PC-9 (cell line): ENCODE measurements at regions not wholly inside any gene's neighbourhood (a gene's known extent, or its start where the extent isn't known, plus 50 kb on each side); places are given as distances from the start of the nearest gene placed in this dataset.

Experiments
- BruUV-seq: library from RNA; stranded (reverse); fragments of 400-500 nt; replicated peaks from 2 replicates; lab custom pipeline; 2021; lab: Mats Ljungman, UMichigan
- CTCF ChIA-PET: fragments of 300-600 bp; sonication (Branson Sonifier 250); formaldehyde crosslinking; loops from one replicate; lab custom pipeline; 2022; ENCODE audit warnings: antibody characterized with exemption; lab: Charles Lee
- POLR2A ChIA-PET: fragments of 300-600 bp; sonication (Branson Sonifier 250); formaldehyde crosslinking; loops from one replicate; lab custom pipeline; 2022; ENCODE audit warnings: antibody characterized with exemption; ENCODE audit not compliant: unreplicated experiment; lab: Charles Lee
- DNase-seq, 2 experiments: peaks; one replicate each; pipeline versions ENCODE4 v3.0.0 to v3.0.0-alpha.2; 2015 to 2022; ENCODE audit warnings: mixed read lengths in 1 of 2
- H2AFZ ChIP-seq: fragments of 200-600 bp; sonication (generic); 2 replicates; pipeline ENCODE4 v1.8.1; 2017; ENCODE audit warnings: antibody characterized with exemption
- H3F3A ChIP-seq: fragments of 200-600 bp; sonication (generic); 2 replicates; pipeline ENCODE4 v1.8.1; 2017; ENCODE audit warnings: antibody characterized with exemption, mild to moderate bottlenecking, low read depth; ENCODE audit not compliant: insufficient read depth
- H3K27ac ChIP-seq: fragments of 200-600 bp; sonication (generic); 2 replicates; pipeline ENCODE4 v1.6.1; 2016; ENCODE audit warnings: mixed run types
- H3K27me3 ChIP-seq: fragments of 200-600 bp; sonication (generic); 2 replicates; pipeline ENCODE4 v1.6.1; 2016; ENCODE audit warnings: low read depth, mixed run types; ENCODE audit not compliant: insufficient read depth
- H3K36me3 ChIP-seq: fragments of 200-600 bp; sonication (generic); 2 replicates; pipeline ENCODE4 v1.6.1; 2016; ENCODE audit warnings: low read depth, mixed run types
- H3K4me1 ChIP-seq: fragments of 200-600 bp; sonication (generic); replicated peaks from 2 replicates; pipeline ENCODE4 v1.6.1; 2016; ENCODE audit warnings: mixed run types; ENCODE audit not compliant: insufficient read depth
- H3K4me2 ChIP-seq: fragments of 200-600 bp; sonication (generic); 2 replicates; pipeline ENCODE4 v1.6.1; 2017; ENCODE audit warnings: mixed run types
- H3K4me3 ChIP-seq: fragments of 200-600 bp; sonication (generic); 2 replicates; pipeline ENCODE4 v1.6.1; 2016; ENCODE audit warnings: mixed run types
- H3K79me2 ChIP-seq: fragments of 200-600 bp; sonication (generic); 2 replicates; pipeline ENCODE4 v1.6.1; 2017; ENCODE audit warnings: low read depth, mixed run types
- H3K9me2 ChIP-seq: fragments of 200-600 bp; sonication (generic); 2 replicates; pipeline ENCODE4 v1.8.1; 2017; ENCODE audit warnings: mild to moderate bottlenecking; ENCODE audit not compliant: insufficient read depth
- H3K9me3 ChIP-seq: fragments of 200-600 bp; sonication (generic); 2 replicates; pipeline ENCODE4 v1.8.1; 2016; ENCODE audit warnings: low read depth; ENCODE audit not compliant: insufficient read depth
- H4K20me1 ChIP-seq: fragments of 200-600 bp; sonication (generic); 2 replicates; pipeline ENCODE4 v1.8.1; 2017; ENCODE audit not compliant: insufficient read depth
- EZH2 ChIP-seq: fragments of 200-600 bp; sonication (generic); IDR thresholded peaks from 2 replicates; pipeline ENCODE4 v1.8.0; 2017; ENCODE audit warnings: antibody characterized with exemption, low read depth
- intact Hi-C: fragments of 100-400 bp; cut with micrococcal nuclease; formaldehyde crosslinking; loops from one replicate; pipeline ENCODE4 v1.10.0; 2022; ENCODE audit not compliant: unreplicated experiment
- TF ChIP-seq, protein P1 (sequence below): fragments of 200-600 bp; sonication (generic); conservative IDR thresholded peaks from 2 replicates; pipeline ENCODE4 v1.6.1; 2017; ENCODE audit warnings: mixed run types, antibody characterized with exemption, mild to moderate bottlenecking, moderate library complexity

DNA sequence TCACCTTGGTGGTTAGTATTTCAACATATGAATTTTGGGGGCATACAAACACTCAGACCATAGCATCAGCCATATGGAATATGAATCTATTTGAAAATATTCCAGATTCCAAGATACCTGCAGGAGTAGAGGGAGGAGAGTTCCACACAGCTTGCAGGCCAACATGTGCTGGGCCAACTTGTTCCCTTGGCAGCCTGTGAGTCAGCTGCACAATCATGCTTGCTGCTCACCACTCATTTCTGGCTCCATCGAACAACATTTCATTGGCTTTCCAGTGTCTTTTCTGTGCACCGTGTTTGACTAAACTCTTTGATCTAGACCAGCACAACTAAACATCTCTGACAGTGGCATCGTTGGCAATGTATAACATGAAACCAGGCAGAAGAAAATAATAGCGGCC lies 282.5 kb upstream of the RASGEF1B start:
- DNase-seq = no peak
- no peak for TF ChIP-seq EZH2
- TF ChIP-seq, protein P1, sequence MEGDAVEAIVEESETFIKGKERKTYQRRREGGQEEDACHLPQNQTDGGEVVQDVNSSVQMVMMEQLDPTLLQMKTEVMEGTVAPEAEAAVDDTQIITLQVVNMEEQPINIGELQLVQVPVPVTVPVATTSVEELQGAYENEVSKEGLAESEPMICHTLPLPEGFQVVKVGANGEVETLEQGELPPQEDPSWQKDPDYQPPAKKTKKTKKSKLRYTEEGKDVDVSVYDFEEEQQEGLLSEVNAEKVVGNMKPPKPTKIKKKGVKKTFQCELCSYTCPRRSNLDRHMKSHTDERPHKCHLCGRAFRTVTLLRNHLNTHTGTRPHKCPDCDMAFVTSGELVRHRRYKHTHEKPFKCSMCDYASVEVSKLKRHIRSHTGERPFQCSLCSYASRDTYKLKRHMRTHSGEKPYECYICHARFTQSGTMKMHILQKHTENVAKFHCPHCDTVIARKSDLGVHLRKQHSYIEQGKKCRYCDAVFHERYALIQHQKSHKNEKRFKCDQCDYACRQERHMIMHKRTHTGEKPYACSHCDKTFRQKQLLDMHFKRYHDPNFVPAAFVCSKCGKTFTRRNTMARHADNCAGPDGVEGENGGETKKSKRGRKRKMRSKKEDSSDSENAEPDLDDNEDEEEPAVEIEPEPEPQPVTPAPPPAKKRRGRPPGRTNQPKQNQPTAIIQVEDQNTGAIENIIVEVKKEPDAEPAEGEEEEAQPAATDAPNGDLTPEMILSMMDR = no peak
- POLR2A ChIA-PET = no interaction called here

DNA sequence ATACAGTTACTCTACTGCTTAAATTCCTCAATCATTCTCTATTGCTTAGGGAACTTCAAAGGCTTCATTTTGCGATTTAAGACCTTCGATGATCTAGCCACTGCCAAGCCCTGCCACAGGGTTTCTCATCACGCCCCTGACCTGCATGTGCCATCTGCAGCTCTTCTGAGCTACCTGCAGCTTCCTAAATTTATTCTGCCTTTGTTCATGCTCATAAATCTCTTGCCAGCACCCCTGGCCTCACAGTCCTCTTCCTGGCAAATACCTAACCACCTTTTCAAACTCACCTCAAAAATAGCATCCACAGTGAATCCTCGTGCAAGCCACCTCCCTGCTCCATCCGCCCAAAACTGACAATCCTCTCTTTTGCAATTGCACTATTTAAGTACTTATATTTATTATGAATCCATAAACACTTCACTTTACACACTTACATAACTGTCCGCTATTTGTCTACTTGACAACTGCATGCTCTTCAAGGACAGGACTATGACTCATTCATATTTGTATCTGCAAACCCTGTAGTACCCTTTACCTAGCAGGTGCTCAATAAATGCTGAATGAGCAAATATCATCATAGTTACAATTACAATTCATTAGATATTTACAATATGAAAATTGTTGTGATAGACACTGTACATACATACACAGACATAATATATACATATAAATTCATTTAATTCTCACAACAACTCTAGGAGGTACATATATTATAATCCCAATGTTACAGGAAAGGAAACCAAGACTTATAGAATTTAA lies 280.0 kb upstream of the RASGEF1B start:
- Histone ChIP-seq H3K4me1 (no peaks in the 10 kb centered on the region), H3K9me3 (no peaks in the 10 kb centered on the region), H3K36me3 (no peaks in the 10 kb centered on the region), H3K27me3 (no peaks in the 10 kb centered on the region), H3F3A (no peaks in the 10 kb centered on the region), H3K27ac (no peak overlapping the region), H3K9me2 (no peaks in the 10 kb centered on the region), H3K4me2 (no peak overlapping the region), H4K20me1 (no peaks in the 10 kb centered on the region), H3K4me3 (no peak overlapping the region), H3K79me2 (no peaks in the 10 kb centered on the region), H2AFZ (no peak overlapping the region)
- intact Hi-C loops = no loop called here
- no TSS peak for BruUV-seq
- POLR2A ChIA-PET = no interaction called here
- no peak for DNase-seq
- CTCF ChIA-PET = no interaction called here
- no peak for TF ChIP-seq EZH2
- TF ChIP-seq, protein P1 = no peak

More for the DNA sequence above, 282.5 kb upstream of the RASGEF1B start:
- no TSS peak for BruUV-seq
- no peak overlapping the region for H3K4me3 ChIP-seq
- H2AFZ ChIP-seq = no peak overlapping the region
- H3K36me3 ChIP-seq = no peaks in the 10 kb centered on the region
- no peaks in the 10 kb centered on the region for H3K9me3 ChIP-seq
- no peaks in the 10 kb centered on the region for H4K20me1 ChIP-seq
- H3F3A ChIP-seq = no peaks in the 10 kb centered on the region
- intact Hi-C loops = no loop called here
- no peaks in the 10 kb centered on the region for H3K27me3 ChIP-seq
- no peaks in the 10 kb centered on the region for H3K79me2 ChIP-seq
- H3K9me2 ChIP-seq = no peaks in the 10 kb centered on the region
- H3K4me2 ChIP-seq = no peak overlapping the region
- H3K4me1 ChIP-seq = no peaks in the 10 kb centered on the region
- no peak overlapping the region for H3K27ac ChIP-seq
- CTCF ChIA-PET = no interaction called here

DNA sequence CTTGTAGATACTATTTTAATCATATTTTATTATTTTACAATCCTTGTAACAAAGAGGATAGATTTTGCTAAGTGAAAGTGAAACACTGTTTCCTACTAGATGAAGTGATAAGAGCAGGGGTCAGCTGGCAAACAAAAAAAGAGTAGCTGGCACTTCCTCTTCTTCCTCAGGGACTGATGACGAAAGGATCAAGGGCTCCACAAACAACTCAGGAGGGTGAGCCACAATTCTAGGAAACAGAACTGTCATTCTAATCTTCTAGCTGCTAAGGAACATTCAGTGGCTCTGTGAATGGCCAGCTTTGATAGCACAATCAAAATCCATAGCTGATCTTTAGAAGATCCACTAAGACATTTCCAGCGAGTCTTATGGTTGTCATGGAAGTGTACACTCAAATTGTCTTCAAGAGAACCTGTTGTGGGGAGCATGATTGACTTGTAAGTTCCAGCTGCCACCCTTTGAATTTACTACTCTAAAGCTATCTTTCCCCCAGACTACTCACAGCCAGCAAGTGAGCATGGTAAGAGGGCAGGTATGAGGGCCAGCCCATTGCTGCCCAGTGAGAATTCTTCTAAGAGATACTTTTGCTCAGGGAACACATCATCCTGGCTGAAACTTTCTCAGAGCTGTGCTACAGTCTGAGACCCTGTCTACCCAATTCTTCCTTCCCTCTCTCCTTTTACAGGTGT lies 275.7 kb upstream of the RASGEF1B start:
- no peaks in the 10 kb centered on the region for H3K79me2 ChIP-seq
- no TSS peak for BruUV-seq
- POLR2A ChIA-PET = no interaction called here
- TF ChIP-seq EZH2 = no peak
- TF ChIP-seq, protein P1 = no peak
- H4K20me1 ChIP-seq = no peaks in the 10 kb centered on the region
- CTCF ChIA-PET = no interaction called here
- no peaks in the 10 kb centered on the region for H3K36me3 ChIP-seq
- H3K9me3 ChIP-seq = no peaks in the 10 kb centered on the region
- intact Hi-C loops = no loop called here
- H3K27me3 ChIP-seq = no peaks in the 10 kb centered on the region
- no peak overlapping the region for H3K4me2 ChIP-seq
- no peak overlapping the region for H3K4me3 ChIP-seq
- H3K27ac ChIP-seq = no peak overlapping the region
- no peaks in the 10 kb centered on the region for H3K4me1 ChIP-seq
- no peaks in the 10 kb centered on the region for H3K9me2 ChIP-seq
- no peak for DNase-seq
- H2AFZ ChIP-seq = no peak overlapping the region
- no peaks in the 10 kb centered on the region for H3F3A ChIP-seq
